Smooth muscle cell (in vitro differentiated cells): ENCODE measurements at regions not wholly inside any gene's neighbourhood (a gene's known extent, or its start where the extent isn't known, plus 50 kb on each side); places are given as distances from the start of the nearest gene placed in this dataset.

ENCODE experiments used
- DNase-seq: peaks from one replicate; lab custom pipeline; 2025; ENCODE audit not compliant: unreplicated experiment; lab: John Stamatoyannopoulos, UW
- H2AFZ ChIP-seq: fragments of 200-600 bp; sonication (generic); 2 replicates; pipeline ENCODE4 v1.6.0; 2016; ENCODE audit warnings: antibody characterized with exemption, low read depth, mild to moderate bottlenecking
- H3F3A ChIP-seq: fragments of 200-600 bp; sonication (generic); 2 replicates; pipeline ENCODE4 v1.6.0; 2017; ENCODE audit warnings: antibody characterized with exemption, low read depth
- H3K27ac ChIP-seq: fragments of 200-600 bp; sonication (generic); 2 replicates; pipeline ENCODE4 v1.5.1; 2016; ENCODE audit warnings: low read depth, mild to moderate bottlenecking
- H3K27me3 ChIP-seq: fragments of 200-600 bp; sonication (generic); 2 replicates; pipeline ENCODE4 v1.6.1; 2016; ENCODE audit warnings: low read depth, mild to moderate bottlenecking
- H3K36me3 ChIP-seq: fragments of 200-600 bp; sonication (generic); 2 replicates; pipeline ENCODE4 v1.5.1; 2016; ENCODE audit warnings: low read depth
- H3K4me1 ChIP-seq: fragments of 200-600 bp; sonication (generic); 2 replicates; pipeline ENCODE4 v1.5.1; 2016; ENCODE audit warnings: low read depth
- H3K4me2 ChIP-seq: fragments of 200-600 bp; sonication (generic); 2 replicates; pipeline ENCODE4 v1.6.0; 2016; ENCODE audit warnings: mild to moderate bottlenecking
- H3K4me3 ChIP-seq: fragments of 200-600 bp; sonication (generic); 2 replicates; pipeline ENCODE4 v1.5.1; 2016; ENCODE audit warnings: mild to moderate bottlenecking
- H3K79me2 ChIP-seq: fragments of 200-600 bp; sonication (generic); 2 replicates; pipeline ENCODE4 v1.6.0; 2016; ENCODE audit warnings: low read depth, mild to moderate bottlenecking
- H3K9ac ChIP-seq: fragments of 200-600 bp; sonication (generic); 2 replicates; pipeline ENCODE4 v1.6.0; 2016; ENCODE audit warnings: low read depth
- H3K9me3 ChIP-seq: fragments of 200-600 bp; sonication (generic); replicated peaks from 2 replicates; pipeline ENCODE4 v1.5.1; 2016; ENCODE audit warnings: low read depth
- H4K20me1 ChIP-seq: fragments of 200-600 bp; sonication (generic); 2 replicates; pipeline ENCODE4 v1.6.0; 2016; ENCODE audit warnings: low read depth
- CTCF ChIP-seq: fragments of 200-600 bp; sonication (generic); IDR thresholded peaks from 2 replicates; pipeline ENCODE4 v1.5.1; 2017; ENCODE audit warnings: borderline replicate concordance, mild to moderate bottlenecking, antibody characterized with exemption; ENCODE audit not compliant: insufficient read depth, poor library complexity, severe bottlenecking
- WGBS: methylation state at CpG from one replicate; pipeline ENCODE4 v1.1.7; 2016; ENCODE audit warnings: low lambda C conversion rate; 5-methylcytosine and 5-hydroxymethylcytosine counted together

GRCh38 chr11:19321351-19321750, 80.6 kb upstream of the E2F8 start:
- Histone ChIP-seq H3K9ac (no peak overlapping the region), H4K20me1 (no peaks in the 10 kb centered on the region), H3K4me3 (no peak overlapping the region), H3K79me2 (no peaks in the 10 kb centered on the region), H3K4me1 (no peaks in the 10 kb centered on the region), H3F3A (no peaks in the 10 kb centered on the region), H3K27ac (no peak overlapping the region), H3K4me2 (no peak overlapping the region), H3K9me3 (no peaks in the 10 kb centered on the region), H2AFZ (no peak overlapping the region), H3K27me3 (peaks cover 48% of the 10 kb centered on the region), H3K36me3 (no peaks in the 10 kb centered on the region)
- no peak for DNase-seq
- TF ChIP-seq CTCF: no peak
- WGBS: 73% methylated on average over 2 of the region's 2 CpGs

- no peak overlapping the region for H3K27ac ChIP-seq
- peaks cover 48% of the 10 kb centered on the region for H3K27me3 ChIP-seq
- no peaks in the 10 kb centered on the region for H3K9me3 ChIP-seq
- H3K4me2 ChIP-seq: no peak overlapping the region
- WGBS: 90% methylated on average over 1 of the region's 1 CpG
- DNase-seq: no peak
- no peak overlapping the region for H3K4me3 ChIP-seq
- no peak for TF ChIP-seq CTCF
- no peaks in the 10 kb centered on the region for H3K36me3 ChIP-seq
- H3F3A ChIP-seq: no peaks in the 10 kb centered on the region
- no peaks in the 10 kb centered on the region for H3K79me2 ChIP-seq
- no peaks in the 10 kb centered on the region for H3K4me1 ChIP-seq
- no peak overlapping the region for H3K9ac ChIP-seq
- no peaks in the 10 kb centered on the region for H4K20me1 ChIP-seq
- H2AFZ ChIP-seq: no peak overlapping the region
These were observed 80.1 kb upstream of the E2F8 start for GRCh38 chr11:19320827-19321226.

- Histone ChIP-seq H3K9ac (no peak overlapping the region), H4K20me1 (no peaks in the 10 kb centered on the region), H3K4me3 (no peak overlapping the region), H3K79me2 (no peaks in the 10 kb centered on the region), H3K4me2 (no peak overlapping the region), H2AFZ (no peak overlapping the region), H3K36me3 (no peaks in the 10 kb centered on the region), H3K4me1 (no peaks in the 10 kb centered on the region), H3K27ac (no peak overlapping the region), H3K27me3 (peaks cover 13% of the 10 kb centered on the region), H3F3A (no peaks in the 10 kb centered on the region), H3K9me3 (no peaks in the 10 kb centered on the region)
- WGBS: 75% methylated on average over 7 of the region's 7 CpGs
- no peak for TF ChIP-seq CTCF
- DNase-seq: no peak
These were observed 75.7 kb upstream of the E2F8 start for GRCh38 chr11:19316434-19316833.

GRCh38 chr11:19315511-19315910, 74.8 kb upstream of the E2F8 start:
- WGBS: 97% methylated on average over 2 of the region's 2 CpGs

More at GRCh38 chr11:19315511-19315910, 74.8 kb upstream of the E2F8 start:
- Histone ChIP-seq H3K27me3 (peaks cover 3% of the 10 kb centered on the region), H3K36me3 (no peaks in the 10 kb centered on the region), H3K4me3 (no peak overlapping the region), H3K4me1 (no peaks in the 10 kb centered on the region), H4K20me1 (no peaks in the 10 kb centered on the region), H3K9ac (no peak overlapping the region), H3F3A (no peaks in the 10 kb centered on the region), H3K4me2 (no peak overlapping the region), H2AFZ (no peak overlapping the region), H3K79me2 (no peaks in the 10 kb centered on the region), H3K9me3 (no peaks in the 10 kb centered on the region), H3K27ac (no peak overlapping the region)
- DNase-seq: no peak
- TF ChIP-seq CTCF: no peak
